ENCODE measurements at regions not wholly inside any gene's neighbourhood (a gene's known extent, or its start where the extent isn't known, plus 50 kb on each side); places are given as distances from the start of the nearest gene placed in this dataset.
A peak's percentile ranks its signal among the peaks of the same experiment; 100 is the strongest.

- H3K36me3 Mint-ChIP-seq (ENCODE audit: low read depth) = no peaks in the 10 kb centered on the region
- Histone ChIP-seq H3K9ac (ENCODE audit: extremely low read depth, low read length, poor library complexity, severe bottlenecking) (no peak overlapping the region), H3K27me3 (ENCODE audit: control insufficient read depth, insufficient read depth, low read length, poor library complexity, severe bottlenecking) (peaks cover 19% of the 10 kb centered on the region), H3K27ac (ENCODE audit: low read depth, low read length) (no peak overlapping the region), H3K36me3 (ENCODE audit: control insufficient read depth, insufficient read depth, low read length) (no peaks in the 10 kb centered on the region), H3K4me3 (ENCODE audit: low read length) (no peak overlapping the region), H3K4me1 (ENCODE audit: control insufficient read depth, insufficient read depth, low read length) (peaks cover 3% of the 10 kb centered on the region), H3K9me3 (ENCODE audit: control insufficient read depth, low read length) (peaks cover 7% of the 10 kb centered on the region)
- H3K9me3 Mint-ChIP-seq = peaks cover 3% of the 10 kb centered on the region
- no peak for DNase-seq
- no peak for TF ChIP-seq CTCF (conservative IDR thresholded peaks at IDR 0.05)
- H3K27me3 Mint-ChIP-seq (ENCODE audit: insufficient read depth) = peaks cover 46% of the 10 kb centered on the region
- WGBS, 2 experiments (ENCODE audit: insufficient coverage in 1 of 2, insufficient read length in 1 of 2) = 45% methylated on average over 2 of the region's 2 CpGs; no CpG with 5 or more reads in 1 of the 2 experiments
- no peak overlapping the region for H3K4me3 Mint-ChIP-seq
- peaks cover 38% of the 10 kb centered on the region for H3K4me1 Mint-ChIP-seq
- H3K27ac Mint-ChIP-seq = no peak overlapping the region
Observed at GRCh38 chr16:74104022-74104421, 192.6 kb upstream of the PSMD7 start.

- no peaks in the 10 kb centered on the region for H3K36me3 Mint-ChIP-seq (ENCODE audit: low read depth)
- H3K9ac ChIP-seq (ENCODE audit: extremely low read depth, low read length, poor library complexity, severe bottlenecking) = no peak overlapping the region
- peaks cover 8% of the 10 kb centered on the region for H3K4me1 ChIP-seq (ENCODE audit: control insufficient read depth, insufficient read depth, low read length)
- H3K27ac ChIP-seq (ENCODE audit: low read depth, low read length) = peak overlapping the region; percentile 53
- no peak overlapping the region for H3K4me3 ChIP-seq (ENCODE audit: low read length)
- no peak for DNase-seq
- H3K36me3 ChIP-seq (ENCODE audit: control insufficient read depth, insufficient read depth, low read length) = no peaks in the 10 kb centered on the region
- no peak overlapping the region for H3K4me3 Mint-ChIP-seq
- H3K27me3 Mint-ChIP-seq (ENCODE audit: insufficient read depth) = peaks cover 36% of the 10 kb centered on the region
- H3K4me1 Mint-ChIP-seq = peaks cover 48% of the 10 kb centered on the region
- H3K9me3 ChIP-seq (ENCODE audit: control insufficient read depth, low read length) = peaks cover 7% of the 10 kb centered on the region
- H3K27me3 ChIP-seq (ENCODE audit: control insufficient read depth, insufficient read depth, low read length, poor library complexity, severe bottlenecking) = peaks cover 19% of the 10 kb centered on the region
- no peak for TF ChIP-seq CTCF (conservative IDR thresholded peaks at IDR 0.05)
- peaks cover 3% of the 10 kb centered on the region for H3K9me3 Mint-ChIP-seq
- peak overlapping the region; percentile 62 for H3K27ac Mint-ChIP-seq
- 0 to 20% methylated on average over 1 of the region's 1 CpG for WGBS, 2 experiments (ENCODE audit: insufficient coverage in 1 of 2, insufficient read length in 1 of 2)
Observed at GRCh38 chr16:74101379-74102137, 195.1 kb upstream of the PSMD7 start.

- peaks cover 31% of the 10 kb centered on the region for H3K27me3 Mint-ChIP-seq (ENCODE audit: insufficient read depth)
- WGBS, 2 experiments (ENCODE audit: insufficient coverage in 1 of 2, insufficient read length in 1 of 2) = 6 to 21% methylated on average over 6 to 7 of the region's 7 CpGs
- H3K27ac Mint-ChIP-seq = peak overlapping the region; percentile 62
- H3K9me3 Mint-ChIP-seq = peaks cover 3% of the 10 kb centered on the region
- H3K36me3 Mint-ChIP-seq (ENCODE audit: low read depth) = no peaks in the 10 kb centered on the region
- no peak overlapping the region for H3K4me3 Mint-ChIP-seq
- Histone ChIP-seq H3K4me1 (ENCODE audit: control insufficient read depth, insufficient read depth, low read length) (peaks cover 8% of the 10 kb centered on the region), H3K27me3 (ENCODE audit: control insufficient read depth, insufficient read depth, low read length, poor library complexity, severe bottlenecking) (peaks cover 19% of the 10 kb centered on the region), H3K4me3 (ENCODE audit: low read length) (no peak overlapping the region), H3K27ac (ENCODE audit: low read depth, low read length) (peak overlapping the region; percentile 42), H3K36me3 (ENCODE audit: control insufficient read depth, insufficient read depth, low read length) (no peaks in the 10 kb centered on the region), H3K9ac (ENCODE audit: extremely low read depth, low read length, poor library complexity, severe bottlenecking) (no peak overlapping the region), H3K9me3 (ENCODE audit: control insufficient read depth, low read length) (peaks cover 7% of the 10 kb centered on the region)
- no peak for TF ChIP-seq CTCF (conservative IDR thresholded peaks at IDR 0.05)
- peaks cover 48% of the 10 kb centered on the region for H3K4me1 Mint-ChIP-seq
- DNase-seq = peak; percentile 65
Observed at GRCh38 chr16:74100395-74101326, 196.0 kb upstream of the PSMD7 start.

Measured in endodermal cell (in vitro differentiated cells).